ENCODE measurements at regions not wholly inside any gene's neighbourhood (a gene's known extent, or its start where the extent isn't known, plus 50 kb on each side); places are given as distances from the start of the nearest gene placed in this dataset.

DNA sequence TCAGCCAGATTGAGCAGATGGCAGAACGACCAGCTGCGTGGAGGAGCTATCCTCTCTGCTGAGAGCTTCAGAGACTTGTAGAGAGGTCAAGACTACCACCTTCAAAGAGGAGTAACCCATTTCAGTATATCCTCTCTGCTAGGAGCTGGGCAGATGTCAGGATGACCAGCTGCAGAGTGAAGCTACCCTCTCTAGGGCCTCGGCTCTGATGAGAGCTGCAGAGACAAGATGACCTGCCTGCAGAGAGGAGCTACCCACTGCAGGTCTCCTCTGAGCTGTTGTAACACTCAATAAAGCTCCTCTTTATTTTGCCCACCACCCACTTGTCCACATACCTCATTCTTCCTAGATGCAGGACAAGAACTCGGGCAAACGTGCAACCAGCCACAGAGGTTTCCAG is 1522.7 kb downstream of the OTOL1 start:
- Histone ChIP-seq H3K27me3 (ENCODE audit: low read depth) (no peaks in the 10 kb centered on the region), H3K36me3 (replicated peaks) (no peaks in the 10 kb centered on the region), H3K4me1 (no peaks in the 10 kb centered on the region), H3K4me3 (no peak overlapping the region), H3K9me3 (no peaks in the 10 kb centered on the region)
- DNase-seq (ENCODE audit: low spot score in 2 of 2) = no peak
- in situ Hi-C loops (cut with MboI; ENCODE audit: low sequenced_read_pairs) = no loop called here

DNA sequence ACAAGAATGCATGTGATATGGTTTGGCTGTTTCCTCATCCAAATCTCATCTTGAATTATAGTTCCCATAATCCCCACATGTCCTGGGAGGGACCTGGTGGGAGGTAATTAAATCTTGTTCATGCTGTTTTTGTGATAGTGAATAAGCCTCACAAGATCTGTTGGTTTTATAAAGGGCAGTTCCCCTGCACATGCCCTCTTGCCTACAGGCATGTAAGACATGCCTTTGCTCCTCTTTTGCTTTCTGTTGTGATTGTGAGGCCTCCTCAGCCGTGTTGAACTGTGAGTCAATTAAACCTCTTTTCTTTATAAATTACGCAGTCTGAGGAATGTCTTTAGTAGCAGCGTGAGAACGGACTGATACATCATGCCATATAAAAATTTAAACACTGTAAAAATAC is 1537.0 kb downstream of the OTOL1 start:
- no peak for DNase-seq (ENCODE audit: low spot score in 2 of 2)
- no peak overlapping the region for H3K4me3 ChIP-seq
- H3K9me3 ChIP-seq = no peaks in the 10 kb centered on the region
- H3K4me1 ChIP-seq = no peaks in the 10 kb centered on the region
- H3K36me3 ChIP-seq (replicated peaks) = no peaks in the 10 kb centered on the region
- H3K27me3 ChIP-seq (ENCODE audit: low read depth) = no peaks in the 10 kb centered on the region
- in situ Hi-C loops (cut with MboI; ENCODE audit: low sequenced_read_pairs) = no loop called here

DNA sequence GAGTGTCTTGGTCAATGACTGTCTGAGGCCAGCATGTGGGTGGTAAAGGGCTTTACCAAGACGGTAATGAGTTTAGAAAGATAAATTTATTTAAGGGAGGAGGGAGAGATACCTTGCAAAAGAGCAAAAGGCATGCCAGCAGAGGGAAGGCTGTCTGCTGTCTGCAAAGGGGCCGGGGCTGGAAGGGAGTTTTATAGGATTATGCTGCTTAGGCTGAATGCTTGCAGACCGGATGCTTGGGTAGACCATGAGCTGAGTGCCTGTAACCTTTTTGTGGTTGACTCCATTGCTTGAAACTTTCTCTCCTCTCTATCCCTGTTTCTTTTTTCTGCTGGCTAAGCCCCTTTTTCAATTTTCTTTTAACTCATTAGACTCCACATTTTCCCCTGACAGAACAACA is 1543.0 kb downstream of the OTOL1 start:
- Histone ChIP-seq H3K27me3 (ENCODE audit: low read depth) (no peaks in the 10 kb centered on the region), H3K9me3 (no peaks in the 10 kb centered on the region), H3K4me3 (no peak overlapping the region), H3K36me3 (replicated peaks) (no peaks in the 10 kb centered on the region), H3K4me1 (no peaks in the 10 kb centered on the region)
- DNase-seq (ENCODE audit: low spot score in 2 of 2) = no peak
- in situ Hi-C loops (cut with MboI; ENCODE audit: low sequenced_read_pairs) = no loop called here

DNA sequence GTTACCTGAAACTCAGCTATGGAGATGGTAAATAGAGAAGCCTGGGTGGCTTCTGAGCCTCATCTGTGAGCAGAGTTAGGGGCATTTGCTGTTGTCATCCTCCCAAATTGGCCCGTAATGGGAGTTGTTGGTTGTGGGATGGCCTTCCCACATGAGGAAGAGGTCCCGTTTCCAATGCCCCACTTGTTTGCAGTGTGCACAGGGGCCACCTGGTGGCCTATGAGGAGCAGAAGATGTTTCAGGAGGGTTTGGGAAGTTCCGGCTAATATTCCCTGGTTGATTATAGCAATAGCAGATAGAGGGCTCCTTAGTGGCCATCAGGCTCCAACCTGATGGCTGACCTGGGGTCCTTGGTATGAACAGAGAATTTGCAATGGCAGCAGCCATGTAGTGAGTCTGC is 1546.5 kb downstream of the OTOL1 start:
- Histone ChIP-seq H3K9me3 (no peaks in the 10 kb centered on the region), H3K4me1 (no peaks in the 10 kb centered on the region), H3K27me3 (ENCODE audit: low read depth) (no peaks in the 10 kb centered on the region), H3K36me3 (replicated peaks) (no peaks in the 10 kb centered on the region), H3K4me3 (no peak overlapping the region)
- peak in 1 of 2 experiments; percentile 18 for DNase-seq (ENCODE audit: low spot score in 2 of 2)
- in situ Hi-C loops (cut with MboI; ENCODE audit: low sequenced_read_pairs) = no loop called here

DNA sequence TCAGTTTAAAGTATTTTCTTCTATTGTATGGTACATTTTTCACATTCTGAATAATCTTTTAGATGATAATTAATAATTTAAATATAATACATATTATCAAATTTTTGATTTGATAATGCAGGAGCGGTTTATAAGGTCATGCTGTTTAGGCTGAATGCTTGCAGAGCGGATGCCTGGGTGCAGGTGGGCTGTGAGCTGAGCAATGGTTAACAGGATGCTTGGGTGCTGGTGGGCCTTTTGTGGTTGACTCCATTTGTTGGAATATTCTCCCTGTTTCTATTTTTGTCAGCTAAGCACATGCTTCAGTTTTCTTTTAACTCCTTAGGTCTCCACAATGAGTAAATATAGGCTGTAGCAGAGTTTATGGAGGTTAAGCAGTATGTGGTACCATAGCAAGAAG is 1549.3 kb downstream of the OTOL1 start:
- DNase-seq (ENCODE audit: low spot score in 2 of 2) = no peak
- in situ Hi-C loops (cut with MboI; ENCODE audit: low sequenced_read_pairs) = no loop called here
- H3K4me3 ChIP-seq = no peak overlapping the region

DNA sequence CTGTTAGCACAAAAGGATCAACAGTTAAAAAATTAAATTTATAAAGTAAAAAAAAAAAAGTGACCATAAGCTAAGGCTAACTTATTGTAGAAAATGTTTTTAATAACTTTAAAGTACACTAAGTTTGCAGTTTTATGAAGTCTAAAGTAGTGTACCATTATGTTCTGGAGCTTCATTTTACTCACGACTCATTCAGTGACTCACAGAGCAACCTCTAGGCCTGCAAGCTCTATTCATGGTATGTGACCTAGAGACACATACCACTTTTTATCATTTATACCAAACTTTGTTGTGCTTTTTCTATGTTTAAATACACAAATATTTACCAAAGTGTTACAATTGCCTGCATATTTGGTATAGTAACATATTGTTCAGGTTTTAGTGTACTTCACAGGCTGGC is 1552.3 kb downstream of the OTOL1 start:
- Histone ChIP-seq H3K4me3 (no peak overlapping the region), H3K4me1 (no peaks in the 10 kb centered on the region), H3K9me3 (no peaks in the 10 kb centered on the region), H3K36me3 (replicated peaks) (no peaks in the 10 kb centered on the region), H3K27me3 (ENCODE audit: low read depth) (no peaks in the 10 kb centered on the region)
- no peak for DNase-seq (ENCODE audit: low spot score in 2 of 2)
- in situ Hi-C loops (cut with MboI; ENCODE audit: low sequenced_read_pairs) = no loop called here

More for the DNA sequence above, 1549.3 kb downstream of the OTOL1 start:
- H3K4me1 ChIP-seq = no peaks in the 10 kb centered on the region
- H3K27me3 ChIP-seq (ENCODE audit: low read depth) = no peaks in the 10 kb centered on the region
- no peaks in the 10 kb centered on the region for H3K9me3 ChIP-seq
- no peaks in the 10 kb centered on the region for H3K36me3 ChIP-seq (replicated peaks)

DNA sequence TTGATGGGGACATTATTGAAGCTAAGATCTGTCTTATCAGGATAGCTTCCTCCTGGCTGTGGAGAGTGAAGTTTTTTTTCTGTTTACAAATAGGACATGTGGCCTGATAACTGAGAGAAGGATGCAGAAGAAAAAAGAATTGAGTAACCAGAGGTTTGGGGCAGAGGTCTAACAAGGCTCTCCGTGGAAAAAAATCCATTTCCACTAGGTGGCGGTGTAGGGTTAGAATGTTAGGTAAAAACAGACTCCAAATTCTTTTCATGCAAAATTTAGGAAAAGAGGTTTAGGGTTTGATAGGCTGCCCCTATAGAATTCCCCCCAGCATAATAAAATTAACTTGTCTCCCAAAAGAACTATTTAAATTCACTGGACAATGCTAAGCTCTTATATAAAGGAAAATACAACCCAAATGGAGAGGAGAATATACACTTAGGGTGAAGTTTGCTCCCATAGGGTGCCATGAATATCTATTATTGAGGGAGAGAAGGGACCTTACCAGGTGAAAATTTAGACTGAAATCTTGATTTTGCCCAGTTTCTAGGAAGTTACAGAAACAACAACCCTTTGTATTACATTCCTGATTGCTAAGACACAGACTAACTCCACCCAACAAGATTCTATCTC is 1560.4 kb downstream of the OTOL1 start:
- DNase-seq (ENCODE audit: low spot score in 2 of 2) = peak; percentile 40 to 83
- Histone ChIP-seq H3K9me3 (no peaks in the 10 kb centered on the region), H3K36me3 (replicated peaks) (no peaks in the 10 kb centered on the region), H3K4me3 (no peak overlapping the region), H3K4me1 (no peaks in the 10 kb centered on the region), H3K27me3 (ENCODE audit: low read depth) (no peaks in the 10 kb centered on the region)
- in situ Hi-C loops (cut with MboI; ENCODE audit: low sequenced_read_pairs) = no loop called here

DNA sequence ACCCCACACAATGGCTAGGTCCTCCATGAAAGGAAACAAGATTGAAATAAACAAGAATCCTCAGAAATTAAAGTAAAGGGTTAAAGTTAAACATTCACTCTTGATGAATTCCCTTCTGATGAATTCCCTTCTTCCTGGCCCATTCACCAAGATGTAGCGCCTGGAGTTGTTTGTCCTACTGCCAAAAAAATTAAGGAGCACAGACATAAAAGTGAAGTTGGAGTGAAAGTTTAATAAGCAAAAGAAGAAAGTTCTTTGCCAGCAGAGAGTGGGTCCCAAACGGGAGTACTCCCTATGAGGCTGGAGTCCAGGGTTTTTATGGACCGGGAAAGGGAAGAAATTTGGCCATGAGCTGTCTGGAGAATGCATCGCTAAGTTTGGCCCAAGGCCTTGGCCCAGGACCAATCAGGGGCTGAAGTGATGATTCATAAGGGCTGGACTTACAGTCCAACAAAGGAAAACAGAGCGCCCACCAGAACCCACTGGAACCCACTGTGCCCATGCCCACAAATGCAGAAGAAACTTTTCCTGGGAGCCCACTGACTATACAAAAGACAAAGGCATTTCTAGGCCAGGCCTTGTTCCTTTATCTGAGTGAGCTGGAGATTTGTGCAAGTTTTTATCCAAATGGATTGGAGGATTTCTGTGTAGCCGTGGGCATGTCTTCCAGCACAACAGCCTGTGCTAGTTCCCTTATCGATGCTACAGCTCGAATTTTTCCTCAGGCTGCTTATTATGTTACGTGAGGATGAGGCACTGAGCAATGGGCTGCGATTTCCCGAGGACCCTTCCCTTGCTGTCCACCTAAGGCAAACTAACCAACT is 1561.6 kb downstream of the OTOL1 start:
- H3K4me1 ChIP-seq = no peaks in the 10 kb centered on the region
- H3K36me3 ChIP-seq (replicated peaks) = no peaks in the 10 kb centered on the region
- in situ Hi-C loops (cut with MboI; ENCODE audit: low sequenced_read_pairs) = no loop called here
- H3K9me3 ChIP-seq = no peaks in the 10 kb centered on the region
- no peak for DNase-seq (ENCODE audit: low spot score in 2 of 2)
- no peak overlapping the region for H3K4me3 ChIP-seq
- H3K27me3 ChIP-seq (ENCODE audit: low read depth) = no peaks in the 10 kb centered on the region

DNA sequence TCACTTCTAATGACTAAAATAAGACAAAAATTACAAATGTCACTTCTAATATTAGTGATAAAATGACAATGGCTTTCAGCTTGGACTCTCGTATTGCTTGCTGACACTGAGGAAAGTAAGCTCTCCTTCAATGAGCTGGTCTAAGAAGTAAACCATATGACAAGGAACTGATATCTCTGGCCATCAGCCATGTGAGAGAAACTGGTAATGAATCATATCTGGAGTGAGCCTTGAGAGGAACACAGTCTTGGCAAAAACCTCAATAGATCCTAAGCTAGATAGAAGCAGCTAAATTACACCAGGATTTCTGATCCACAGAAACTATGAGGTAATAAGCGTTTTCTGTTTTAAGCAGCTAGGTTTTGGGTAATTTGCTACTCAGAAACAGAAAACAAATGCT is 1575.1 kb downstream of the OTOL1 start:
- in situ Hi-C loops (cut with MboI; ENCODE audit: low sequenced_read_pairs) = no loop called here
- DNase-seq (ENCODE audit: low spot score in 2 of 2) = no peak
- H3K9me3 ChIP-seq = no peaks in the 10 kb centered on the region; the same call in 1 of the 2 replicates
- no peak overlapping the region for H3K4me3 ChIP-seq
- H3K4me1 ChIP-seq = no peaks in the 10 kb centered on the region
- H3K36me3 ChIP-seq (replicated peaks) = no peaks in the 10 kb centered on the region
- H3K27me3 ChIP-seq (ENCODE audit: low read depth) = no peaks in the 10 kb centered on the region
